ENCODE measurements at regions not wholly inside any gene's neighbourhood (a gene's known extent, or its start where the extent isn't known, plus 50 kb on each side); places are given as distances from the start of the nearest gene placed in this dataset.

- H3K9ac ChIP-seq: no peak overlapping the region
- H3K4me1 ChIP-seq: peaks cover 13% of the 10 kb centered on the region
- no peak for DNase-seq (ENCODE audit: low spot score)
- H3K27ac Mint-ChIP-seq: no peak overlapping the region
- H3K36me3 ChIP-seq: no peaks in the 10 kb centered on the region
- no peaks in the 10 kb centered on the region for H3K79me2 ChIP-seq (ENCODE audit: low read depth)
- H3K27ac ChIP-seq: no peak overlapping the region
- H3K27me3 ChIP-seq: no peaks in the 10 kb centered on the region
- H3K4me2 ChIP-seq: no peak overlapping the region
- no peak overlapping the region for H3K4me3 ChIP-seq
- H3K4me3 Mint-ChIP-seq: no peak overlapping the region
- H3K9me3 Mint-ChIP-seq: no peaks in the 10 kb centered on the region
- no peak overlapping the region for H2AFZ ChIP-seq (replicated peaks)
- no peaks in the 10 kb centered on the region for H3K9me3 ChIP-seq (ENCODE audit: low read depth)
- H3K27me3 Mint-ChIP-seq (ENCODE audit: insufficient read depth, low read depth): no peaks in the 10 kb centered on the region
- TF ChIP-seq EZH2phosphoT487 (IDR thresholded peaks at IDR 0.05): no peak
- TF ChIP-seq, protein P1, sequence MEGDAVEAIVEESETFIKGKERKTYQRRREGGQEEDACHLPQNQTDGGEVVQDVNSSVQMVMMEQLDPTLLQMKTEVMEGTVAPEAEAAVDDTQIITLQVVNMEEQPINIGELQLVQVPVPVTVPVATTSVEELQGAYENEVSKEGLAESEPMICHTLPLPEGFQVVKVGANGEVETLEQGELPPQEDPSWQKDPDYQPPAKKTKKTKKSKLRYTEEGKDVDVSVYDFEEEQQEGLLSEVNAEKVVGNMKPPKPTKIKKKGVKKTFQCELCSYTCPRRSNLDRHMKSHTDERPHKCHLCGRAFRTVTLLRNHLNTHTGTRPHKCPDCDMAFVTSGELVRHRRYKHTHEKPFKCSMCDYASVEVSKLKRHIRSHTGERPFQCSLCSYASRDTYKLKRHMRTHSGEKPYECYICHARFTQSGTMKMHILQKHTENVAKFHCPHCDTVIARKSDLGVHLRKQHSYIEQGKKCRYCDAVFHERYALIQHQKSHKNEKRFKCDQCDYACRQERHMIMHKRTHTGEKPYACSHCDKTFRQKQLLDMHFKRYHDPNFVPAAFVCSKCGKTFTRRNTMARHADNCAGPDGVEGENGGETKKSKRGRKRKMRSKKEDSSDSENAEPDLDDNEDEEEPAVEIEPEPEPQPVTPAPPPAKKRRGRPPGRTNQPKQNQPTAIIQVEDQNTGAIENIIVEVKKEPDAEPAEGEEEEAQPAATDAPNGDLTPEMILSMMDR (IDR thresholded peaks at IDR 0.05): no peak
- no peak for TF ChIP-seq EZH2 (IDR thresholded peaks at IDR 0.05)
- no peaks in the 10 kb centered on the region for H4K20me1 ChIP-seq (ENCODE audit: low read depth)
- no peaks in the 10 kb centered on the region for H3K4me1 Mint-ChIP-seq
- H3K36me3 Mint-ChIP-seq: no peaks in the 10 kb centered on the region
- no peaks in the 10 kb centered on the region for H3F3A ChIP-seq (ENCODE audit: low read depth)
Measured at GRCh38 chr9:31740705-31741104, 643.7 kb upstream of the ACO1 start.

GRCh38 chr9:31744589-31744988, 639.9 kb upstream of the ACO1 start:
- Histone ChIP-seq H3K4me2 (no peak overlapping the region), H3K4me1 (no peaks in the 10 kb centered on the region), H3K79me2 (ENCODE audit: low read depth) (no peaks in the 10 kb centered on the region), H3K9me3 (ENCODE audit: low read depth) (no peaks in the 10 kb centered on the region), H2AFZ (replicated peaks) (no peak overlapping the region), H3K27ac (no peak overlapping the region), H4K20me1 (ENCODE audit: low read depth) (no peaks in the 10 kb centered on the region), H3K36me3 (no peaks in the 10 kb centered on the region), H3K4me3 (no peak overlapping the region), H3F3A (ENCODE audit: low read depth) (no peaks in the 10 kb centered on the region), H3K9ac (no peak overlapping the region), H3K27me3 (no peaks in the 10 kb centered on the region)
- Mint-ChIP-seq H3K27ac (no peak overlapping the region), H3K9me3 (no peaks in the 10 kb centered on the region), H3K4me1 (no peaks in the 10 kb centered on the region), H3K27me3 (ENCODE audit: insufficient read depth, low read depth) (no peaks in the 10 kb centered on the region), H3K4me3 (no peak overlapping the region), H3K36me3 (no peaks in the 10 kb centered on the region)
- TF ChIP-seq EZH2phosphoT487 (IDR thresholded peaks at IDR 0.05) (no peak), EZH2 (IDR thresholded peaks at IDR 0.05) (no peak)
- TF ChIP-seq, protein P1 (IDR thresholded peaks at IDR 0.05): no peak
- DNase-seq (ENCODE audit: low spot score): no peak

- no peaks in the 10 kb centered on the region for H3K27me3 ChIP-seq
- Mint-ChIP-seq H3K4me3 (no peak overlapping the region), H3K27me3 (ENCODE audit: insufficient read depth, low read depth) (no peaks in the 10 kb centered on the region), H3K4me1 (no peaks in the 10 kb centered on the region), H3K36me3 (no peaks in the 10 kb centered on the region), H3K27ac (no peak overlapping the region), H3K9me3 (no peaks in the 10 kb centered on the region)
- H3K79me2 ChIP-seq (ENCODE audit: low read depth): no peaks in the 10 kb centered on the region
- H3K27ac ChIP-seq: no peak overlapping the region
- no peaks in the 10 kb centered on the region for H3F3A ChIP-seq (ENCODE audit: low read depth)
- H3K4me3 ChIP-seq: no peak overlapping the region
- H3K4me2 ChIP-seq: no peak overlapping the region
- no peaks in the 10 kb centered on the region for H3K9me3 ChIP-seq (ENCODE audit: low read depth)
- no peaks in the 10 kb centered on the region for H3K36me3 ChIP-seq
- TF ChIP-seq EZH2 (IDR thresholded peaks at IDR 0.05): no peak
- TF ChIP-seq, protein P1 (IDR thresholded peaks at IDR 0.05): no peak
- TF ChIP-seq EZH2phosphoT487 (IDR thresholded peaks at IDR 0.05): no peak
- H3K9ac ChIP-seq: no peak overlapping the region
- H2AFZ ChIP-seq (replicated peaks): no peak overlapping the region
- H4K20me1 ChIP-seq (ENCODE audit: low read depth): no peaks in the 10 kb centered on the region
- no peaks in the 10 kb centered on the region for H3K4me1 ChIP-seq
- no peak for DNase-seq (ENCODE audit: low spot score)
Measured at GRCh38 chr9:31745468-31745867, 639.0 kb upstream of the ACO1 start.

Data from neural progenitor cell (in vitro differentiated cells).